Breast epithelium (tissue), 3 donors: ENCODE measurements at regions not wholly inside any gene's neighbourhood (a gene's known extent, or its start where the extent isn't known, plus 50 kb on each side); places are given as distances from the start of the nearest gene placed in this dataset.

ENCODE experiments used
- POLR2A ChIP-seq: fragments of 450-650 bp; IDR thresholded peaks from one replicate; pipeline ENCODE4 v1.6.1; 2016; ENCODE audit warnings: antibody characterized with exemption, mild to moderate bottlenecking, moderate library complexity
- POLR2AphosphoS5 ChIP-seq, 3 donors: sonication (generic); formaldehyde crosslinking; IDR thresholded peaks; one replicate each; pipeline ENCODE4 v1.6.1; 2017; ENCODE audit warnings: antibody characterized with exemption in 3 of 3
- TF ChIP-seq, protein P1 (sequence below), 3 donors: fragments of 450-650 bp; IDR thresholded peaks; one replicate each; pipeline ENCODE4 v1.5.1; 2016 to 2017; ENCODE audit warnings: antibody characterized with exemption in 3 of 3, mild to moderate bottlenecking in 3 of 3, moderate library complexity in 3 of 3

DNA sequence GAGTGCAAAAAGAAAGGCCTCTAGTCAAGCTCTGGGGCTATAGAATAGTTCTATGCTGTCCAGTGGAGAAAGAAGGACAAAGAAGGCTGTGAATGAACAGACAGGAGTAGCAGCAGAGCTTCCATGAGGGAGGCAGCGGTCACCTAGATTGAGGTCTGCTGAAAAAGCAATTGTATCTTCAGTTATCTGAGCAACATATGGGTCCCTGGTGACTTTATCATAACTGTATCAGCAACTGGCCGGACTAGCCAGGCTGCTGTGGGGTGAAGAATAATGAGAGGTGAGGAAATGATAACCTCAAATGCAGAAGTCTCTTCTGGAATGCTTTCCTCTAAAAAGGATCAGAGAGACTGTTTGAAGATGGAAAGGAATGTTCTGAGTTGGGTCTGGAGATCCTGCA, 971.3 kb upstream of the TMEM132C start:
- TF ChIP-seq, protein P1, sequence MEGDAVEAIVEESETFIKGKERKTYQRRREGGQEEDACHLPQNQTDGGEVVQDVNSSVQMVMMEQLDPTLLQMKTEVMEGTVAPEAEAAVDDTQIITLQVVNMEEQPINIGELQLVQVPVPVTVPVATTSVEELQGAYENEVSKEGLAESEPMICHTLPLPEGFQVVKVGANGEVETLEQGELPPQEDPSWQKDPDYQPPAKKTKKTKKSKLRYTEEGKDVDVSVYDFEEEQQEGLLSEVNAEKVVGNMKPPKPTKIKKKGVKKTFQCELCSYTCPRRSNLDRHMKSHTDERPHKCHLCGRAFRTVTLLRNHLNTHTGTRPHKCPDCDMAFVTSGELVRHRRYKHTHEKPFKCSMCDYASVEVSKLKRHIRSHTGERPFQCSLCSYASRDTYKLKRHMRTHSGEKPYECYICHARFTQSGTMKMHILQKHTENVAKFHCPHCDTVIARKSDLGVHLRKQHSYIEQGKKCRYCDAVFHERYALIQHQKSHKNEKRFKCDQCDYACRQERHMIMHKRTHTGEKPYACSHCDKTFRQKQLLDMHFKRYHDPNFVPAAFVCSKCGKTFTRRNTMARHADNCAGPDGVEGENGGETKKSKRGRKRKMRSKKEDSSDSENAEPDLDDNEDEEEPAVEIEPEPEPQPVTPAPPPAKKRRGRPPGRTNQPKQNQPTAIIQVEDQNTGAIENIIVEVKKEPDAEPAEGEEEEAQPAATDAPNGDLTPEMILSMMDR (IDR thresholded peaks at IDR 0.05) = no peak
- no peak for TF ChIP-seq POLR2A
- no peak for TF ChIP-seq POLR2AphosphoS5 (IDR thresholded peaks at IDR 0.05)
